Bronchial epithelial cell (primary cell): ENCODE measurements at regions not wholly inside any gene's neighbourhood (a gene's known extent, or its start where the extent isn't known, plus 50 kb on each side); places are given as distances from the start of the nearest gene placed in this dataset.

Experiments
- DNase-seq: peaks from one replicate; pipeline ENCODE4 v3.0.0-alpha.2; 2010; ENCODE audit warnings: low read depth
- FAIRE-seq: peaks from 2 replicates; lab custom pipeline; 2011; peaks lifted over from hg19 to GRCh38; lab: Jason Lieb, UNC
- H3K27me3 ChIP-seq: 2 replicates; pipeline ENCODE4 v1.5.1; 2011; ENCODE audit warnings: low read length; ENCODE audit not compliant: control insufficient read depth, insufficient read depth
- H3K36me3 ChIP-seq: 2 replicates; pipeline ENCODE4 v1.5.1; 2011; ENCODE audit warnings: low read length; ENCODE audit not compliant: control insufficient read depth, insufficient read depth
- H3K4me3 ChIP-seq: 2 replicates; pipeline ENCODE4 v1.5.1; 2011; ENCODE audit warnings: mild to moderate bottlenecking, low read depth, low read length, control low read depth
- TF ChIP-seq, protein P1 (sequence below): IDR thresholded peaks from 2 replicates; pipeline ENCODE4 v1.5.1; 2011; ENCODE audit warnings: mild to moderate bottlenecking, moderate library complexity, low read length, control low read depth, inconsistent platforms; ENCODE audit not compliant: insufficient read depth, severe bottlenecking

- Histone ChIP-seq H3K27me3 (no peaks in the 10 kb centered on the region), H3K36me3 (no peaks in the 10 kb centered on the region), H3K4me3 (no peak overlapping the region)
- FAIRE-seq (peak; percentile 13), DNase-seq (peak; percentile 8)
- TF ChIP-seq, protein P1, sequence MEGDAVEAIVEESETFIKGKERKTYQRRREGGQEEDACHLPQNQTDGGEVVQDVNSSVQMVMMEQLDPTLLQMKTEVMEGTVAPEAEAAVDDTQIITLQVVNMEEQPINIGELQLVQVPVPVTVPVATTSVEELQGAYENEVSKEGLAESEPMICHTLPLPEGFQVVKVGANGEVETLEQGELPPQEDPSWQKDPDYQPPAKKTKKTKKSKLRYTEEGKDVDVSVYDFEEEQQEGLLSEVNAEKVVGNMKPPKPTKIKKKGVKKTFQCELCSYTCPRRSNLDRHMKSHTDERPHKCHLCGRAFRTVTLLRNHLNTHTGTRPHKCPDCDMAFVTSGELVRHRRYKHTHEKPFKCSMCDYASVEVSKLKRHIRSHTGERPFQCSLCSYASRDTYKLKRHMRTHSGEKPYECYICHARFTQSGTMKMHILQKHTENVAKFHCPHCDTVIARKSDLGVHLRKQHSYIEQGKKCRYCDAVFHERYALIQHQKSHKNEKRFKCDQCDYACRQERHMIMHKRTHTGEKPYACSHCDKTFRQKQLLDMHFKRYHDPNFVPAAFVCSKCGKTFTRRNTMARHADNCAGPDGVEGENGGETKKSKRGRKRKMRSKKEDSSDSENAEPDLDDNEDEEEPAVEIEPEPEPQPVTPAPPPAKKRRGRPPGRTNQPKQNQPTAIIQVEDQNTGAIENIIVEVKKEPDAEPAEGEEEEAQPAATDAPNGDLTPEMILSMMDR: no peak
Observed at GRCh38 chr5:68071736-68072135, 143.8 kb upstream of the PIK3R1 start.

- DNase-seq (no peak), FAIRE-seq (no peak)
- no peak overlapping the region for H3K4me3 ChIP-seq
- no peaks in the 10 kb centered on the region for H3K36me3 ChIP-seq
- TF ChIP-seq, protein P1: no peak
- H3K27me3 ChIP-seq: no peaks in the 10 kb centered on the region
Observed at GRCh38 chr5:68071282-68071632, 144.3 kb upstream of the PIK3R1 start.

- Histone ChIP-seq H3K27me3 (no peaks in the 10 kb centered on the region), H3K36me3 (no peaks in the 10 kb centered on the region), H3K4me3 (no peak overlapping the region)
- FAIRE-seq (no peak), DNase-seq (no peak)
- TF ChIP-seq, protein P1: no peak
Observed at GRCh38 chr5:68070591-68071281, 144.8 kb upstream of the PIK3R1 start.

DNA sequence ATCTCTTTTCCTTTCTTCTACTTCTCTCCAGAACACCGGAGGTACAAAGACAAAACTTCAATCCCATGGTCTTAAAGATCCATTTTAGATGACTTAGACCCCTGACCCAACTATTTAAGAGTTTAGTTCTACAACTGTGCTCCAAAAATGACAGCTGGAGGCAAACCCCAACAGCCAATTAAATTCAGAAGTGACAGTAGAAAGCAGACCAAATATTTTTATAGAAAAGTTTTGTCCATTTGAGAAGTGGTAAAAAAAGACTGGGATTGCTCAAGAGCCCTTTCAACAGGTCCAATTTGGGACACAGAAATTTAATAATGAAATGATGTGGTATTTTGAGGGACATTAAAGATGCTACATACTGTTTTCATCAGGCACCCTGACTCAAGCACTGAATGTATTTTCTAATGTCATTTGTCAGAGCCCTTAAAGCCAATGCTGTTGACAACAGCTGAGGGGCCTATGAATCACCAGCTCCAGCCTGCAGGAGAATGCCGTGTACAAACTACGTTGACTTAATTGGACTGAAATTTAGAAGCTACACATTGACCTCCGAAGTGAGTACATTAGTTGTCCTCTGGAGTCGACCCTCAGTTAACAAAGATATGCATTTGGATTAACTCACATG is 147.5 kb upstream of the PIK3R1 start:
- H3K36me3 ChIP-seq: no peaks in the 10 kb centered on the region

DNA sequence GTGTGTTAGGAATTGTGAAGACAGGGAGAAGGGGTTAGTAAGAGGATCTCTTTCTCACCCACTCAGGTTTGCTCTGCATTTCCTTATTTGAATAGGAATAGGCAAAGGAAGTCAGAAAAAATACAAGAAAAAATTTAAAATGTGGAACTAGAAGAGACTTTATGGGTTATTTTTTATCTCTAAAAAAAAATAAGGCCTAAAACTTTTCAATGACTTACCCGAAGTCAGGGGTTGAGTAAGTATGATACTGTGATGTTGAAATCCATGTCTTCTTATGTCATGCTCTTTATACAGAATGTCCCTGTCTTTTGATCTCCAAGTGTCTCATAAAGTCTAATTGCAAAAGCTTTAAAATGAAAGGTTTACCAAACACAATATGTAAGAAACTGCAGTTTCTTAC is 148.3 kb upstream of the PIK3R1 start:
- TF ChIP-seq, protein P1: no peak
- Histone ChIP-seq H3K27me3 (no peaks in the 10 kb centered on the region), H3K36me3 (no peaks in the 10 kb centered on the region), H3K4me3 (no peak overlapping the region)
- FAIRE-seq (no peak), DNase-seq (peak; percentile 19)

More for the DNA sequence above, 147.5 kb upstream of the PIK3R1 start:
- Histone ChIP-seq H3K27me3 (no peaks in the 10 kb centered on the region), H3K4me3 (no peak overlapping the region)
- FAIRE-seq (no peak), DNase-seq (no peak)
- TF ChIP-seq, protein P1: no peak
